ENCODE measurements at regions not wholly inside any gene's neighbourhood (a gene's known extent, or its start where the extent isn't known, plus 50 kb on each side); places are given as distances from the start of the nearest gene placed in this dataset.

DNA sequence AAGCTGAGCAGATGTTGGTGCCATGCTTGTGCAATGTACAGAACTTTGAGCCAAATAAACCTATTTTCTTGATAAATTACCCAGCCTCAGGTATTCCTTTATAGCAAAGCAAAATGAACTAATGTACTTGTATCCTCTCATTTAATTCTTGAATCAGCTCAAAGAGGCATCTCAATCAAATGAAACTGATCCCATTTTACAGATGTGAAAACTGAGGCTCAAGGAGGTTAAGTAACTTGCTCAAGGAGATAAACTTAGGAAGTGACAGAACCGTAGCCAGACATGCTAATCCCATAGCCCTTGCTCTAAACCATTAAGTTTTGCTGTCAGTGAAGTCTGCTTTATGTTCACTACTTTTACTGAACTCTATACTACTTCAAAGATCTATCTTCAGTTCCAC lies 467.0 kb upstream of the UBE2E3 start:
- TF ChIP-seq POLR2A (IDR thresholded peaks at IDR 0.05; ENCODE audit: low read depth, low read length) (no peak), TAF1 (IDR thresholded peaks at IDR 0.05; ENCODE audit: borderline replicate concordance, low read depth, low read length) (no peak)
